Glutamatergic neuron (in vitro differentiated cells): ENCODE measurements at regions not wholly inside any gene's neighbourhood (a gene's known extent, or its start where the extent isn't known, plus 50 kb on each side); places are given as distances from the start of the nearest gene placed in this dataset.

Source experiments
- DNase-seq: peaks from one replicate; pipeline ENCODE4 v3.0.0; 2022
- H3K27ac Mint-ChIP-seq: one replicate; pipeline ENCODE4 v1.8.0; 2020; ENCODE audit warnings: mild to moderate bottlenecking, mixed read lengths, inconsistent platforms; ENCODE audit not compliant: unreplicated experiment
- H3K27me3 Mint-ChIP-seq: one replicate; pipeline ENCODE4 v1.8.0; 2020; ENCODE audit warnings: mild to moderate bottlenecking, moderate library complexity, mixed read lengths, inconsistent platforms; ENCODE audit not compliant: unreplicated experiment
- H3K36me3 Mint-ChIP-seq: one replicate; pipeline ENCODE4 v1.8.0; 2020; ENCODE audit warnings: mild to moderate bottlenecking, mixed read lengths, inconsistent platforms; ENCODE audit not compliant: unreplicated experiment
- H3K4me1 Mint-ChIP-seq: one replicate; pipeline ENCODE4 v1.8.0; 2020; ENCODE audit warnings: mild to moderate bottlenecking, low read depth, mixed read lengths, inconsistent platforms; ENCODE audit not compliant: unreplicated experiment
- H3K4me3 Mint-ChIP-seq: one replicate; pipeline ENCODE4 v1.8.0; 2020; ENCODE audit warnings: mild to moderate bottlenecking, mixed read lengths, inconsistent platforms; ENCODE audit not compliant: unreplicated experiment
- H3K9me3 Mint-ChIP-seq: one replicate; pipeline ENCODE4 v1.8.0; 2020; ENCODE audit warnings: mild to moderate bottlenecking, moderate library complexity, mixed read lengths, inconsistent platforms; ENCODE audit not compliant: unreplicated experiment
- CTCF ChIP-seq: fragments of 200-600 bp; sonication (generic); IDR thresholded peaks from one replicate; pipeline ENCODE4 v1.5.0; 2021; ENCODE audit not compliant: partially characterized antibody, unreplicated experiment

DNA sequence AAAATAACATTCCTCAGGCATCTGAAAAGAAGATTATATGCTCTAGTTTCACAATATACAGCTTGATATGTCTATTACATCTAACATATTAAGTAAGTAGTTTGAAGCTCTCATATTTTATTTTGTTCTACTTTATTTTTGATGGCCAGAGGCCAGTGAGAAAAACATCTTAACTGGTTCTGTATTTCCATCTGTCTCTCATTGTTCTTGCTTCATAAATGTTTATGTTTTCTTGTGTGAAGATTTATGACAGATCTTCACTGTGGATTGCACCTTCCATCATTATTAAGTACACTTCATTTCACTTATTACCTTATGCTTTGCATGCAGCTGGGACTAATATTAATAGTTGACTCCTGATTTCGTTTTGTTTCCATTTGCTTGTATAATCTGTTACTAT, 511.2 kb downstream of the TSN start:
- no peaks in the 10 kb centered on the region for H3K27me3 Mint-ChIP-seq
- no peak for DNase-seq
- H3K4me3 Mint-ChIP-seq, result no peak overlapping the region
- no peaks in the 10 kb centered on the region for H3K36me3 Mint-ChIP-seq
- H3K9me3 Mint-ChIP-seq, result no peaks in the 10 kb centered on the region
- no peak for TF ChIP-seq CTCF
- H3K27ac Mint-ChIP-seq, result no peak overlapping the region
- H3K4me1 Mint-ChIP-seq, result peaks cover 14% of the 10 kb centered on the region

GRCh38 chr2:122267947-122268346, 512.5 kb downstream of the TSN start:
- Mint-ChIP-seq H3K27ac (no peak overlapping the region), H3K4me1 (peaks cover 4% of the 10 kb centered on the region), H3K36me3 (no peaks in the 10 kb centered on the region), H3K27me3 (no peaks in the 10 kb centered on the region), H3K4me3 (no peak overlapping the region), H3K9me3 (no peaks in the 10 kb centered on the region)
- no peak for TF ChIP-seq CTCF
- no peak for DNase-seq

GRCh38 chr2:122273785-122274419, 518.5 kb downstream of the TSN start:
- Mint-ChIP-seq H3K27ac (no peak overlapping the region), H3K4me3 (no peak overlapping the region), H3K9me3 (no peaks in the 10 kb centered on the region), H3K36me3 (no peaks in the 10 kb centered on the region), H3K4me1 (no peaks in the 10 kb centered on the region), H3K27me3 (no peaks in the 10 kb centered on the region)
- no peak for TF ChIP-seq CTCF
- no peak for DNase-seq

DNA sequence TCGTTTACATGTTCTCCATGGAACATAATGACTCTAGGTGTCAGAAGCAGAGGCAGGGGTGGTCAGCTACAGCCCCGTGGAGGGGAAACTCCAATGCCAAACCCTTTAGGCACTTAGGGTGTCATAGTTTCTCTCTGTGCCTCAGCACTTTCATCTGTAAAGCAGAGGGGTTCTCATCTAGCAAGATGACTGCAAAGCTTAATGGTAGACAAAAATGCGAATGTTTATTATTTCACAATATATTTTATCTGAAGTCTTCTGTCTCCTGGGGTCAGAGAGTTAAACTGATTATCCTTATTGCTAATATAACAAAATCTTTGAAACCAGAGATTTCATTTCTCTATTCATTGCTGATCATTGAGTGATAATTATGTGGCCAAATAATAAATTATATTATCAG, 522.5 kb downstream of the TSN start:
- H3K27me3 Mint-ChIP-seq, result no peaks in the 10 kb centered on the region
- H3K4me1 Mint-ChIP-seq, result no peaks in the 10 kb centered on the region
- no peak overlapping the region for H3K27ac Mint-ChIP-seq
- no peak for DNase-seq
- H3K36me3 Mint-ChIP-seq, result no peaks in the 10 kb centered on the region
- no peak for TF ChIP-seq CTCF
- H3K9me3 Mint-ChIP-seq, result peaks cover under 1% of the 10 kb centered on the region
- no peak overlapping the region for H3K4me3 Mint-ChIP-seq

DNA sequence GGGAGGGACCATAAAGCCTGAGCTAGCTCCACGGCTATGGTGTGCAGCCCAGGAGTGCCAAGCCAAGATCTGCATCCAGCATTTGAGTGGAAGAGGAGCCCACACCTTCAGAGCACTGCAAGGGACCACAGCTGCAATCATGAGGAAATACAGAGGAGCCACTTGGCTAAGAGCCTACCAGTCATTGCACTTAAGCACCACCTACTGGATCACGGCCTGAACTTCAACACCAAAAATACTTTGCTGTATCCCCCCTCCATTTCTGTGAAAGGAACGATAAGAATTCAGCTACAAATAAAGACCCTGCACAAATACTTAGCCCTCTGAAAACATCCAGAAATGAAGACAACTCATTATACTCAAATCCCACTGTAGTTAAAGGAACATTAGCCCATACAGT, 545.3 kb downstream of the TSN start:
- no peak for TF ChIP-seq CTCF
- no peak overlapping the region for H3K27ac Mint-ChIP-seq
- H3K4me1 Mint-ChIP-seq, result no peaks in the 10 kb centered on the region
- H3K36me3 Mint-ChIP-seq, result peaks cover 4% of the 10 kb centered on the region
- no peaks in the 10 kb centered on the region for H3K9me3 Mint-ChIP-seq
- DNase-seq, result no peak
- no peak overlapping the region for H3K4me3 Mint-ChIP-seq
- H3K27me3 Mint-ChIP-seq, result no peaks in the 10 kb centered on the region
